ENCODE measurements at regions not wholly inside any gene's neighbourhood (a gene's known extent, or its start where the extent isn't known, plus 50 kb on each side); places are given as distances from the start of the nearest gene placed in this dataset.

DNA sequence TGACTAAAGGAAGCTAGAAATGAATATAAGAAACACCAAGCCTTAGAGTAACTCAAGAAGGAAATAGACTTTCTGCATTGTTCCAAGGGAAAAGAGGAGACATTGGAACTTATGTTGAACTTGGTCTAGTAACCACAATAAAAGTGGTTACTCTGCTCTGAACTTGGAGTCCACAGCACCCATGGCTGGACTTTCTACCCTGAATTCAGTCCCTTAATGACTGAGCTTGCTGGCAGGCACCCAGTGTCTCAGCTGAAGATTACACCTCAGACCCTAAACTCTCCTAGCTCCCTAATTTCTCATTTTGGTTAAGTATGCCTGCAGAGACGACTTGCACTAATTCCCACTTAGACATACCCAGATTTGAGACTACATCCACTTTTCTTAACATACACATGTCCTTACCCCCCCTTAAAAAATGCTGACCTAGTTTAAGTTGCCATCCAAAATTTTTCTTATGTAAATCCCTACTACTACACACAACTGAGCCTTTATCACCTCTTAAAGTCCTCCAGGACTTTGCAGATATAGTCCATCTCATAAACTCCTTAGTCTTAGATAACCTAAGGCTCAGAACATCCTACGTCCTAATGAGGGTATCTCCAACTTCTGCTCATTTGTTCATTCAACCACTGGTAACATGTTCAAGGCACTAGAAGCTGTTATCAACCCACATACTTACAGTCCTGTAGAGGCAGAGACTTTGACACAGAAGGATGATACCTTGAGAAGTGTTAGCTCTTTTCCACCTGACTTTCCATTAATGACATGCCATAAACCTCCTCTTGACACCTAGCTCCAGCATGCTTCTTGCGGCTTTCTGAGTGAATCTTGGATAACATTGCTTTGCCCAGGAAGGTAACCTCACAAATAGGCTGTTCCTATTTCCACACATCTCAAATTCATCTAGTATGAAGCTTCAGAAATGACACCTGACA lies 129.8 kb downstream of the ALDH8A1 start (continued):
- TF ChIP-seq CTCF (IDR thresholded peaks at IDR 0.05; ENCODE audit: control extremely low read depth in 1 of 3, insufficient read depth in 1 of 3, low read depth in 1 of 3, low read length in 3 of 3) = no peak
